Hepatic stellate cell (primary cell): ENCODE measurements at regions not wholly inside any gene's neighbourhood (a gene's known extent, or its start where the extent isn't known, plus 50 kb on each side); places are given as distances from the start of the nearest gene placed in this dataset.
"Not testable (repeated sequence)": the region's sequence is repeated elsewhere in the genome, so short reads cannot be mapped to it uniquely, and the experiment has no call there.

Experiments
- DNase-seq: peaks from one replicate; pipeline ENCODE4 v3.0.0; 2011; ENCODE audit warnings: low spot score

- no peak for DNase-seq
Observed at GRCh38 chr10:118950190-118950680, 79.3 kb upstream of the NANOS1 start.

- no peak for DNase-seq
Observed at GRCh38 chr10:118950997-118951637, 78.4 kb upstream of the NANOS1 start.

GRCh38 chr10:118952493-118953295, 76.8 kb upstream of the NANOS1 start:
- DNase-seq = no peak

- no peak for DNase-seq
Observed at GRCh38 chr10:118953598-118954393, 75.7 kb upstream of the NANOS1 start.

GRCh38 chr10:118955531-118955930, 74.0 kb upstream of the NANOS1 start:
- no peak for DNase-seq

GRCh38 chr10:118955951-118956801, 73.3 kb upstream of the NANOS1 start:
- DNase-seq = no peak

GRCh38 chr10:118956802-118957442, 72.6 kb upstream of the NANOS1 start:
- no peak for DNase-seq

- DNase-seq = no peak
Observed at GRCh38 chr10:118957443-118957825, 72.1 kb upstream of the NANOS1 start.

- no peak for DNase-seq
Observed at GRCh38 chr10:118957966-118958365, 71.5 kb upstream of the NANOS1 start.

- DNase-seq = no peak
Observed at GRCh38 chr10:118958559-118958958, 71.0 kb upstream of the NANOS1 start.

GRCh38 chr10:118958984-118959925, 70.3 kb upstream of the NANOS1 start:
- peak; percentile 45 for DNase-seq

- no peak for DNase-seq
Observed at GRCh38 chr10:118960157-118961090, 69.1 kb upstream of the NANOS1 start.

- DNase-seq = no peak
Observed at GRCh38 chr10:118961436-118961835, 68.1 kb upstream of the NANOS1 start.

- DNase-seq = not testable (repeated sequence)
Observed at GRCh38 chr10:118962331-118962868, 67.1 kb upstream of the NANOS1 start.

- DNase-seq = no peak
Observed at GRCh38 chr10:118963341-118963740, 66.2 kb upstream of the NANOS1 start.

- DNase-seq = no peak
Observed at GRCh38 chr10:118963933-118964332, 65.6 kb upstream of the NANOS1 start.

- DNase-seq = not testable (repeated sequence)
Observed at GRCh38 chr10:118964476-118964875, 65.0 kb upstream of the NANOS1 start.

GRCh38 chr10:118965096-118965495, 64.4 kb upstream of the NANOS1 start:
- no peak for DNase-seq

- no peak for DNase-seq
Observed at GRCh38 chr10:118965645-118966044, 63.9 kb upstream of the NANOS1 start.
